IMR-90 (cell line): ENCODE measurements at regions not wholly inside any gene's neighbourhood (a gene's known extent, or its start where the extent isn't known, plus 50 kb on each side); places are given as distances from the start of the nearest gene placed in this dataset.
"Not testable (repeated sequence)": the region's sequence is repeated elsewhere in the genome, so short reads cannot be mapped to it uniquely, and the experiment has no call there.

ENCODE experiments used
- ATAC-seq: fragments of 200-7000 bp; cut with Tn5 transposase; 2 replicates; pipeline ENCODE4 v1.9.1; 2020; ENCODE audit warnings: low read depth, mild to moderate bottlenecking, moderate library complexity
- BruUV-seq: library from RNA; stranded (reverse); fragments of 400-500 nt; replicated peaks from 2 replicates; lab custom pipeline; 2021; lab: Mats Ljungman, UMichigan
- CTCF ChIA-PET: fragments of 300-600 bp; formaldehyde crosslinking; extraction: SDS; loops from one replicate; lab custom pipeline; 2021; ENCODE audit warnings: antibody characterized with exemption; lab: Yijun Ruan, JAX
- POLR2A ChIA-PET: fragments of 300-600 bp; sonication (Branson Sonifier 250); formaldehyde crosslinking; loops from one replicate; lab custom pipeline; 2022; ENCODE audit warnings: antibody characterized with exemption; ENCODE audit not compliant: unreplicated experiment; lab: Charles Lee
- DNase-seq: peaks from one replicate; pipeline ENCODE4 v3.0.0; 2013
- H2AFZ ChIP-seq: replicated peaks from 2 replicates; pipeline ENCODE3; 2013; ENCODE audit warnings: low read length, mild to moderate bottlenecking; ENCODE audit not compliant: poor library complexity
- H2AK5ac ChIP-seq: 2 replicates; pipeline ENCODE4 v1.6.1; 2013; ENCODE audit warnings: low read depth, low read length, inconsistent platforms
- H2AK9ac ChIP-seq: replicated peaks from 2 replicates; pipeline ENCODE3; 2013; ENCODE audit warnings: mild to moderate bottlenecking, low read depth, low read length, moderate library complexity; ENCODE audit not compliant: poor library complexity
- H2BK120ac ChIP-seq: 2 replicates; pipeline ENCODE4 v1.6.1; 2013; ENCODE audit warnings: low read depth, low read length, inconsistent platforms
- H2BK15ac ChIP-seq: 3 replicates; pipeline ENCODE4 v1.6.1; 2013; ENCODE audit warnings: low read depth, low read length, inconsistent platforms
- H2BK20ac ChIP-seq: 2 replicates; pipeline ENCODE4 v1.6.1; 2013; ENCODE audit warnings: low read depth, mild to moderate bottlenecking, inconsistent platforms, low read length, moderate library complexity
- H2BK5ac ChIP-seq: 2 replicates; pipeline ENCODE4 v1.6.1; 2013; ENCODE audit warnings: mild to moderate bottlenecking, low read depth, low read length, inconsistent platforms; ENCODE audit not compliant: poor library complexity, severe bottlenecking
- H3K14ac ChIP-seq: replicated peaks from 2 replicates; pipeline ENCODE4 v1.6.1; 2013; ENCODE audit warnings: low read depth, low read length, inconsistent platforms
- H3K18ac ChIP-seq: 2 replicates; pipeline ENCODE4 v1.6.1; 2013; ENCODE audit warnings: low read depth, low read length, control low read depth
- H3K23ac ChIP-seq: 2 replicates; pipeline ENCODE4 v1.6.1; 2013; ENCODE audit warnings: low read depth, low read length, inconsistent platforms
- H3K27ac ChIP-seq: 2 replicates; pipeline ENCODE4 v1.5.1; 2013; ENCODE audit warnings: mild to moderate bottlenecking, control low read depth, low read length; ENCODE audit not compliant: insufficient read depth
- H3K27me3 ChIP-seq: 2 replicates; pipeline ENCODE4 v1.6.1; 2013; ENCODE audit warnings: low read length; ENCODE audit not compliant: control insufficient read depth, insufficient read depth
- H3K36me3 ChIP-seq: 2 replicates; pipeline ENCODE4 v1.6.1; 2013; ENCODE audit warnings: low read length, mixed read lengths; ENCODE audit not compliant: control insufficient read depth, insufficient read depth
- H3K4ac ChIP-seq: 2 replicates; pipeline ENCODE4 v1.6.1; 2013; ENCODE audit warnings: low read depth, low read length, inconsistent platforms
- H3K4me1 ChIP-seq: 2 replicates; pipeline ENCODE4 v1.6.1; 2013; ENCODE audit warnings: low read length, mixed read lengths; ENCODE audit not compliant: control insufficient read depth, insufficient read depth
- H3K4me2 ChIP-seq: 2 replicates; pipeline ENCODE4 v1.6.1; 2013; ENCODE audit warnings: low read depth, mild to moderate bottlenecking, control low read depth, low read length, moderate library complexity
- H3K4me3 ChIP-seq: 2 replicates; pipeline ENCODE4 v1.5.1; 2013; ENCODE audit warnings: low read depth, mild to moderate bottlenecking, control low read depth, low read length, moderate library complexity; ENCODE audit not compliant: insufficient read depth
- H3K56ac ChIP-seq: 2 replicates; pipeline ENCODE4 v1.6.1; 2013; ENCODE audit warnings: low read length, inconsistent platforms; ENCODE audit not compliant: insufficient read depth; ENCODE audit errors: extremely low read depth
- H3K79me1 ChIP-seq, 2 experiments: 2 replicates each; pipeline ENCODE4 v1.6.1; 2013; ENCODE audit warnings: low read length in 2 of 2, inconsistent platforms in 1 of 2, low read depth in 1 of 2
- H3K9ac ChIP-seq: 2 replicates; pipeline ENCODE4 v1.6.1; 2013; ENCODE audit warnings: low read depth, low read length, control low read depth
- H3K9me1 ChIP-seq: 2 replicates; pipeline ENCODE4 v1.6.1; 2013; ENCODE audit warnings: low read length, inconsistent platforms; ENCODE audit not compliant: insufficient read depth
- H3K9me3 ChIP-seq: 2 replicates; pipeline ENCODE4 v1.6.1; 2013; ENCODE audit warnings: low read length; ENCODE audit not compliant: control insufficient read depth, insufficient read depth
- H4K20me1 ChIP-seq: 2 replicates; pipeline ENCODE4 v1.6.1; 2013; ENCODE audit warnings: low read length, inconsistent platforms; ENCODE audit not compliant: insufficient read depth
- H4K5ac ChIP-seq: 2 replicates; pipeline ENCODE4 v1.6.1; 2013; ENCODE audit warnings: mild to moderate bottlenecking, low read depth, low read length, control low read depth
- H4K8ac ChIP-seq, 2 experiments: 2 replicates each; pipeline ENCODE4 v1.6.1; 2013; ENCODE audit warnings: low read depth in 2 of 2, low read length in 2 of 2, control low read depth in 1 of 2, inconsistent platforms in 1 of 2
- H4K91ac ChIP-seq: 2 replicates; pipeline ENCODE4 v1.6.1; 2013; ENCODE audit warnings: low read depth, low read length, inconsistent platforms; ENCODE audit not compliant: insufficient read depth
- WGBS, 2 experiments: methylation state at CpG; one replicate each; pipeline versions ENCODE4 v1.1.5 to v1.1.7; 2013; ENCODE audit warnings: missing lambda C conversion rate in 2 of 2; ENCODE audit not compliant: insufficient read length in 1 of 2; ENCODE audit errors: extremely low coverage in 2 of 2; 5-methylcytosine and 5-hydroxymethylcytosine counted together
- dilution Hi-C: fragments of 300-500 bp; cut with HindIII; formaldehyde crosslinking; loops from one replicate; pipeline ENCODE4 v1.14.3; 2018; ENCODE audit warnings: low sequenced_read_pairs; ENCODE audit not compliant: unreplicated experiment
- in situ Hi-C: fragments of 300-500 bp; cut with MboI; formaldehyde crosslinking; loops from 3 replicates; pipeline ENCODE4 v1.14.3; 2019; ENCODE audit warnings: low sequenced_read_pairs, inconsistent platforms, mixed read lengths
- intact Hi-C: fragments of 100-400 bp; cut with micrococcal nuclease; formaldehyde crosslinking; loops from 2 replicates; pipeline ENCODE4 v1.10.0; 2022
- TF ChIP-seq, protein P1 (sequence below): fragments of 150-350 bp; IDR thresholded peaks from 2 replicates; pipeline ENCODE4 v1.6.1; 2016; ENCODE audit warnings: low read depth, mild to moderate bottlenecking, low read length, moderate library complexity, borderline replicate concordance

DNA sequence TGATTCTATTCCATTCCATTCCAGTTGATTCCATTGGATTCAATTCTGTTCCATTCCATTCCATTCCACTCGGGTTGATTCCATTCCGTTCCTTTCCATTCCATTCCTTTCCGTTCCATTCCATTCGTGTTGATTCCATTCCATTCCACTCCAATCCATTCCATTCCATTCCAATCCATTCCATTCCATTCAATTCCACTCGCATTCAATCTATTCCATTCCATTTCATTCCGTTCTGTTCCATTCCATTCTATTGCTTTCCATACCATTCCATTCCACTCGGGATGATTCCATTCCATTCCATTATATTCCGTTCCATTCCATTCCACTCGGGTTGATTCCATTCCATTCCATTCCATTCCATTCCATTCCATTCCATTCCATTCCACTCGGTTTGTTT, 134.7 kb downstream of the CWH43 start:
- H3K27me3 ChIP-seq, H3K4me3 ChIP-seq, H3K9ac ChIP-seq, dilution Hi-C loops, H4K8ac ChIP-seq, H2AK5ac ChIP-seq, H3K79me1 ChIP-seq, H3K36me3 ChIP-seq, H3K27ac ChIP-seq, H3K4ac ChIP-seq, H3K18ac ChIP-seq, H3K14ac ChIP-seq, H4K5ac ChIP-seq, H4K91ac ChIP-seq, CTCF ChIA-PET, intact Hi-C loops, H3K4me2 ChIP-seq, H2AK9ac ChIP-seq, in situ Hi-C loops, H3K23ac ChIP-seq, H2BK20ac ChIP-seq, H2BK15ac ChIP-seq, H3K9me1 ChIP-seq, H4K20me1 ChIP-seq, H3K4me1 ChIP-seq, H2BK120ac ChIP-seq, H3K56ac ChIP-seq, POLR2A ChIA-PET, H2AFZ ChIP-seq, BruUV-seq: not testable (repeated sequence)
- Histone ChIP-seq H2BK5ac (peak overlapping the region; percentile 1), H3K9me3 (peaks cover 29% of the 10 kb centered on the region)
- WGBS, 2 experiments, result 50 to 96% methylated on average over 5 to 9 of the region's 10 CpGs
- TF ChIP-seq, protein P1, sequence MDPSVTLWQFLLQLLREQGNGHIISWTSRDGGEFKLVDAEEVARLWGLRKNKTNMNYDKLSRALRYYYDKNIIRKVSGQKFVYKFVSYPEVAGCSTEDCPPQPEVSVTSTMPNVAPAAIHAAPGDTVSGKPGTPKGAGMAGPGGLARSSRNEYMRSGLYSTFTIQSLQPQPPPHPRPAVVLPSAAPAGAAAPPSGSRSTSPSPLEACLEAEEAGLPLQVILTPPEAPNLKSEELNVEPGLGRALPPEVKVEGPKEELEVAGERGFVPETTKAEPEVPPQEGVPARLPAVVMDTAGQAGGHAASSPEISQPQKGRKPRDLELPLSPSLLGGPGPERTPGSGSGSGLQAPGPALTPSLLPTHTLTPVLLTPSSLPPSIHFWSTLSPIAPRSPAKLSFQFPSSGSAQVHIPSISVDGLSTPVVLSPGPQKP, result 0 out of 2 replicates have a peak, but pooled peaks have one; percentile 69
- ATAC-seq (peak; percentile 72), DNase-seq (peak; percentile 83)

DNA sequence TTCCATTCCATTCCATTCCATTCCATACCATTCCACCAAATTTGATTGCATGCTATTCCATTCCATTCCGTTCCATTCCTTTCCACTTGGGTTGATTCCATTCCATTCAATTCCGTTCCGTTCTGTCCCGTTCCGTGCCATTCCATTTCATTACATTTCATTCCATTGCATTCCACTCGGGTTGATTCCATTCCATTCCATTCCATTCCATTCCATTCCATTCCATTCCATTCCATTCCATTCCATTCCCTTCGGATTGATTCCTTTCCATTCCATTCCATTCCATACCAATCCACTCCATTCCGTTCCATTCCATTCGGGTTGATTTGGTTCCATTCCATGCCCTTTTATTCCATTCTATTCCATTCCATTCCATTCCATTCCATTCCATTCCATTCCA, 140.4 kb downstream of the CWH43 start:
- H3K4me3 ChIP-seq, H4K91ac ChIP-seq, in situ Hi-C loops, ATAC-seq, H3K4me2 ChIP-seq, dilution Hi-C loops, H3K14ac ChIP-seq, H3K27ac ChIP-seq, DNase-seq, H2AK5ac ChIP-seq, H2AFZ ChIP-seq, H3K18ac ChIP-seq, BruUV-seq, H3K4ac ChIP-seq, H2AK9ac ChIP-seq, H3K79me1 ChIP-seq, H2BK15ac ChIP-seq, H3K4me1 ChIP-seq, H4K5ac ChIP-seq, H2BK20ac ChIP-seq, CTCF ChIA-PET, H3K9me1 ChIP-seq, H3K27me3 ChIP-seq, H3K9ac ChIP-seq, H3K36me3 ChIP-seq, H3K23ac ChIP-seq, H3K56ac ChIP-seq, H4K8ac ChIP-seq, H4K20me1 ChIP-seq, intact Hi-C loops, H2BK5ac ChIP-seq, H2BK120ac ChIP-seq, H3K9me3 ChIP-seq, POLR2A ChIA-PET: not testable (repeated sequence)
- WGBS, 2 experiments, result no CpG with 5 or more reads among the region's 9 CpGs
